Smooth muscle cell (in vitro differentiated cells): ENCODE measurements at regions not wholly inside any gene's neighbourhood (a gene's known extent, or its start where the extent isn't known, plus 50 kb on each side); places are given as distances from the start of the nearest gene placed in this dataset.

Experiments used
- DNase-seq: peaks from one replicate; lab custom pipeline; 2025; ENCODE audit not compliant: unreplicated experiment; lab: John Stamatoyannopoulos, UW
- H2AFZ ChIP-seq: fragments of 200-600 bp; sonication (generic); 2 replicates; pipeline ENCODE4 v1.6.0; 2016; ENCODE audit warnings: antibody characterized with exemption, low read depth, mild to moderate bottlenecking
- H3F3A ChIP-seq: fragments of 200-600 bp; sonication (generic); 2 replicates; pipeline ENCODE4 v1.6.0; 2017; ENCODE audit warnings: antibody characterized with exemption, low read depth
- H3K27ac ChIP-seq: fragments of 200-600 bp; sonication (generic); 2 replicates; pipeline ENCODE4 v1.5.1; 2016; ENCODE audit warnings: low read depth, mild to moderate bottlenecking
- H3K27me3 ChIP-seq: fragments of 200-600 bp; sonication (generic); 2 replicates; pipeline ENCODE4 v1.6.1; 2016; ENCODE audit warnings: low read depth, mild to moderate bottlenecking
- H3K36me3 ChIP-seq: fragments of 200-600 bp; sonication (generic); 2 replicates; pipeline ENCODE4 v1.5.1; 2016; ENCODE audit warnings: low read depth
- H3K4me1 ChIP-seq: fragments of 200-600 bp; sonication (generic); 2 replicates; pipeline ENCODE4 v1.5.1; 2016; ENCODE audit warnings: low read depth
- H3K4me2 ChIP-seq: fragments of 200-600 bp; sonication (generic); 2 replicates; pipeline ENCODE4 v1.6.0; 2016; ENCODE audit warnings: mild to moderate bottlenecking
- H3K4me3 ChIP-seq: fragments of 200-600 bp; sonication (generic); 2 replicates; pipeline ENCODE4 v1.5.1; 2016; ENCODE audit warnings: mild to moderate bottlenecking
- H3K79me2 ChIP-seq: fragments of 200-600 bp; sonication (generic); 2 replicates; pipeline ENCODE4 v1.6.0; 2016; ENCODE audit warnings: low read depth, mild to moderate bottlenecking
- H3K9ac ChIP-seq: fragments of 200-600 bp; sonication (generic); 2 replicates; pipeline ENCODE4 v1.6.0; 2016; ENCODE audit warnings: low read depth
- H3K9me3 ChIP-seq: fragments of 200-600 bp; sonication (generic); replicated peaks from 2 replicates; pipeline ENCODE4 v1.5.1; 2016; ENCODE audit warnings: low read depth
- H4K20me1 ChIP-seq: fragments of 200-600 bp; sonication (generic); 2 replicates; pipeline ENCODE4 v1.6.0; 2016; ENCODE audit warnings: low read depth
- WGBS: methylation state at CpG from one replicate; pipeline ENCODE4 v1.1.7; 2016; ENCODE audit warnings: low lambda C conversion rate; 5-methylcytosine and 5-hydroxymethylcytosine counted together
- TF ChIP-seq, protein P1 (sequence below): fragments of 200-600 bp; sonication (generic); IDR thresholded peaks from 2 replicates; pipeline ENCODE4 v1.5.1; 2017; ENCODE audit warnings: borderline replicate concordance, mild to moderate bottlenecking, antibody characterized with exemption; ENCODE audit not compliant: insufficient read depth, poor library complexity, severe bottlenecking

GRCh38 chr1:208829595-208829994 lies 585.4 kb upstream of the PLXNA2 start:
- DNase-seq: no peak
- H4K20me1 ChIP-seq: no peaks in the 10 kb centered on the region
- H3K4me3 ChIP-seq: no peak overlapping the region
- H3K27me3 ChIP-seq: peaks cover 20% of the 10 kb centered on the region
- H3K9me3 ChIP-seq: no peaks in the 10 kb centered on the region
- H3K9ac ChIP-seq: no peak overlapping the region
- TF ChIP-seq, protein P1, sequence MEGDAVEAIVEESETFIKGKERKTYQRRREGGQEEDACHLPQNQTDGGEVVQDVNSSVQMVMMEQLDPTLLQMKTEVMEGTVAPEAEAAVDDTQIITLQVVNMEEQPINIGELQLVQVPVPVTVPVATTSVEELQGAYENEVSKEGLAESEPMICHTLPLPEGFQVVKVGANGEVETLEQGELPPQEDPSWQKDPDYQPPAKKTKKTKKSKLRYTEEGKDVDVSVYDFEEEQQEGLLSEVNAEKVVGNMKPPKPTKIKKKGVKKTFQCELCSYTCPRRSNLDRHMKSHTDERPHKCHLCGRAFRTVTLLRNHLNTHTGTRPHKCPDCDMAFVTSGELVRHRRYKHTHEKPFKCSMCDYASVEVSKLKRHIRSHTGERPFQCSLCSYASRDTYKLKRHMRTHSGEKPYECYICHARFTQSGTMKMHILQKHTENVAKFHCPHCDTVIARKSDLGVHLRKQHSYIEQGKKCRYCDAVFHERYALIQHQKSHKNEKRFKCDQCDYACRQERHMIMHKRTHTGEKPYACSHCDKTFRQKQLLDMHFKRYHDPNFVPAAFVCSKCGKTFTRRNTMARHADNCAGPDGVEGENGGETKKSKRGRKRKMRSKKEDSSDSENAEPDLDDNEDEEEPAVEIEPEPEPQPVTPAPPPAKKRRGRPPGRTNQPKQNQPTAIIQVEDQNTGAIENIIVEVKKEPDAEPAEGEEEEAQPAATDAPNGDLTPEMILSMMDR: no peak
- no peak overlapping the region for H3K27ac ChIP-seq
- no peaks in the 10 kb centered on the region for H3K79me2 ChIP-seq
- 84% methylated on average over 5 of the region's 5 CpGs for WGBS
- no peaks in the 10 kb centered on the region for H3F3A ChIP-seq
- H3K36me3 ChIP-seq: no peaks in the 10 kb centered on the region
- H2AFZ ChIP-seq: no peak overlapping the region
- no peak overlapping the region for H3K4me2 ChIP-seq
- peaks cover 11% of the 10 kb centered on the region for H3K4me1 ChIP-seq

DNA sequence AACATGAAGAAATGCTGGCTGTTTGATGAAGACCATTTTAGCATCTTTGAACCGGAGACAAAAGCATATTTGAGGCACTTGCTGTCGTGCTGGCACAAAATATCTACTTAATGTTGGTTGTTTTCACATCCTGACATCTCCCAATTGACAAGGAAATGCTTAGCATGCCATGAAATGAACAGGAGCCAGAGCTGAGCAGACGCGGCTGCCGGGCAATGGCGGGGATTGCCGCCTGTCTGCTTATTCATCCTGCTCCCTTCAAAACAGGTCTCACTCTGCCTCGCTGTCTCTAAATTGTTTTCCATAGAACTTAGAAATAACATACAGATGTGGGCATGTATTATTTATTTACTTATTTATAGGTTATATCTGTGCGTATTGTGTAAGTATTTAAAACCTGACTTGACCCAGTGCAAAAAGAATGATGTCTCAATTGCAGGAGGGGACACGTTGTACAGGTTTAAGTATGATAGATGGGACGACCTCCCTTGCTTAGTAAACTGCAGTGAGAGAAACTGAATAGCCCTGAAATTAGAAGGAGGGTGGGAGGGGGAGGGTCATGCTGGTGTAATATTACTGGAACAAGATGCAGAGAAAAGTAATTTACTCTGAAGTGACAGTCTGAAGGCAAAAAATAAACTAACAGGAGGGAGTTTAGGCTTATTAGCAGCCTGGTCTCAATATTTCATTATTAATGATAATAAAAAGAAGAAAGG lies 590.4 kb upstream of the PLXNA2 start:
- 42% methylated on average over 11 of the region's 11 CpGs for WGBS
- no peak overlapping the region for H3K4me3 ChIP-seq
- no peaks in the 10 kb centered on the region for H3K9me3 ChIP-seq
- H3K9ac ChIP-seq: no peak overlapping the region
- H3K4me2 ChIP-seq: peak overlapping the region; percentile 63
- peak overlapping the region; percentile 7 for H2AFZ ChIP-seq
- no peaks in the 10 kb centered on the region for H3K79me2 ChIP-seq
- TF ChIP-seq, protein P1: no peak
- no peaks in the 10 kb centered on the region for H3K36me3 ChIP-seq
- no peaks in the 10 kb centered on the region for H3F3A ChIP-seq
- peaks cover 7% of the 10 kb centered on the region for H3K27me3 ChIP-seq
- no peak overlapping the region for H3K27ac ChIP-seq
- DNase-seq: no peak
- no peaks in the 10 kb centered on the region for H4K20me1 ChIP-seq
- peaks cover 19% of the 10 kb centered on the region for H3K4me1 ChIP-seq

DNA sequence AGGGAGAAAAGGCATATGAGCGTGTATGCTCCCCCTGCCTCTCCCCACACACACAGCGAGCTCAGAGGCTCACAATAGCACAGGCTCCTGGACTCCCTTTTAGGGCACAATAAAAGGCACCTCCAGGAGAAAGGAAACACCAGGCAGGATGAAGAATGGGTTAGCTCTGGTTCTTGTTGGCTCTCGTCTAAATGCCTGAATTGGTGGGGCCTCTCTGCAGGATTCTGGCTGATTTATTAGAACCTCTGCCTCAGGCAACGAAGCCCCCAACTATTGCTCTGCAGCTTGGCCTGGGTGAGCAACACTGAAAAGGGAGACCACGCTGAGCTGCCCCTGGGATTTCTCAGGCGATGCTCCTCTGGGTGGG lies 590.9 kb upstream of the PLXNA2 start:
- 64% methylated on average over 6 of the region's 6 CpGs for WGBS
- H3K4me1 ChIP-seq: peaks cover 19% of the 10 kb centered on the region
- peaks cover 2% of the 10 kb centered on the region for H3K27me3 ChIP-seq
- no peak overlapping the region for H2AFZ ChIP-seq
- no peak overlapping the region for H3K4me2 ChIP-seq
- no peaks in the 10 kb centered on the region for H3F3A ChIP-seq
- TF ChIP-seq, protein P1: no peak
- no peaks in the 10 kb centered on the region for H4K20me1 ChIP-seq
- H3K79me2 ChIP-seq: no peaks in the 10 kb centered on the region
- H3K4me3 ChIP-seq: no peak overlapping the region
- DNase-seq: no peak
- no peaks in the 10 kb centered on the region for H3K36me3 ChIP-seq
- H3K9ac ChIP-seq: no peak overlapping the region
- H3K27ac ChIP-seq: no peak overlapping the region
- no peaks in the 10 kb centered on the region for H3K9me3 ChIP-seq

DNA sequence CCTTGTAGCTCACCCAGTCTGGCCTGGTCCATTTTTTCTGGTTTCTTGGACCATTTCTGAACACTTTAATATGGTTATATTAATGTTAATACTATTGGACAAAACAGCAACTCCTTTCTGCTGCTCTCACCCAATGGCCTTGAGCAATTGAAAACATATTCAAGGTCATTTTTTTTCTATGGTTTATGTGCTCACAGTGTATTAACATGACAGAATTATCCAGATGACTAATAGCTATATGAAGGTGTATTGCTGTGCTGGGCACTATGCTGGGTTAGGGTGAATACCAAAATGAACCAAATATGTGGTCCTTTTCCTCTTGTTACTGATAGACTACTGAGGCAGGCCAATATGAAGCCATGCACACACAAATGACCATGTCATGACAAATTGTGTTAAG lies 591.6 kb upstream of the PLXNA2 start:
- Histone ChIP-seq H3K4me2 (no peak overlapping the region), H3K4me1 (peaks cover 19% of the 10 kb centered on the region), H3K9me3 (no peaks in the 10 kb centered on the region), H2AFZ (no peak overlapping the region), H3K27me3 (no peaks in the 10 kb centered on the region), H3K9ac (no peak overlapping the region), H3F3A (no peaks in the 10 kb centered on the region), H3K36me3 (no peaks in the 10 kb centered on the region), H3K4me3 (no peak overlapping the region), H4K20me1 (no peaks in the 10 kb centered on the region), H3K79me2 (no peaks in the 10 kb centered on the region), H3K27ac (no peak overlapping the region)
- TF ChIP-seq, protein P1: no peak
- no peak for DNase-seq
